Hematopoietic multipotent progenitor cell treated with erythropoietin and hydrocortisone succinate and interleukin-3 and kit ligand, for 17 days (in vitro differentiated cells): ENCODE measurements at regions not wholly inside any gene's neighbourhood (a gene's known extent, or its start where the extent isn't known, plus 50 kb on each side); places are given as distances from the start of the nearest gene placed in this dataset.
"Not testable (repeated sequence)": the region's sequence is repeated elsewhere in the genome, so short reads cannot be mapped to it uniquely, and the experiment has no call there.

Experiments
- DNase-seq: peaks from one replicate; pipeline ENCODE4 v3.0.0-alpha.2; 2015; ENCODE audit warnings: low spot score

- no peak for DNase-seq
Observed at GRCh38 chr3:87491843-87492242, 215.5 kb upstream of the POU1F1 start.

- DNase-seq: no peak
Observed at GRCh38 chr3:87489892-87490291, 213.5 kb upstream of the POU1F1 start.

- DNase-seq: no peak
Observed at GRCh38 chr3:87488765-87489164, 212.4 kb upstream of the POU1F1 start.

GRCh38 chr3:87486635-87487034, 210.3 kb upstream of the POU1F1 start:
- not testable (repeated sequence) for DNase-seq

GRCh38 chr3:87486115-87486514, 209.7 kb upstream of the POU1F1 start:
- no peak for DNase-seq

GRCh38 chr3:87478716-87479115, 202.3 kb upstream of the POU1F1 start:
- no peak for DNase-seq

- DNase-seq: no peak
Observed at GRCh38 chr3:87473944-87474343, 197.6 kb upstream of the POU1F1 start.

- DNase-seq: no peak
Observed at GRCh38 chr3:87468938-87469337, 192.6 kb upstream of the POU1F1 start.

GRCh38 chr3:87468235-87468634, 191.9 kb upstream of the POU1F1 start:
- no peak for DNase-seq

GRCh38 chr3:87462228-87462627, 185.8 kb upstream of the POU1F1 start:
- DNase-seq: no peak

- DNase-seq: no peak
Observed at GRCh38 chr3:87461443-87461842, 185.1 kb upstream of the POU1F1 start.

- no peak for DNase-seq
Observed at GRCh38 chr3:87461036-87461435, 184.7 kb upstream of the POU1F1 start.

GRCh38 chr3:87448558-87448957, 172.2 kb upstream of the POU1F1 start:
- DNase-seq: no peak

GRCh38 chr3:87446849-87447387, 170.5 kb upstream of the POU1F1 start:
- DNase-seq: no peak

GRCh38 chr3:87442470-87442869, 166.1 kb upstream of the POU1F1 start:
- DNase-seq: no peak

GRCh38 chr3:87437765-87438164, 161.4 kb upstream of the POU1F1 start:
- no peak for DNase-seq

GRCh38 chr3:87436781-87437543, 160.6 kb upstream of the POU1F1 start:
- no peak for DNase-seq

GRCh38 chr3:87435926-87436620, 159.7 kb upstream of the POU1F1 start:
- DNase-seq: no peak

GRCh38 chr3:87433445-87433844, 157.1 kb upstream of the POU1F1 start:
- not testable (repeated sequence) for DNase-seq

- no peak for DNase-seq
Observed at GRCh38 chr3:87426918-87427317, 150.5 kb upstream of the POU1F1 start.

GRCh38 chr3:87425056-87425455, 148.7 kb upstream of the POU1F1 start:
- DNase-seq: no peak

GRCh38 chr3:87423336-87423735, 147.0 kb upstream of the POU1F1 start:
- DNase-seq: no peak

GRCh38 chr3:87422333-87422732, 145.9 kb upstream of the POU1F1 start:
- DNase-seq: no peak
